HG02588 (cell line): ENCODE measurements at regions not wholly inside any gene's neighbourhood (a gene's known extent, or its start where the extent isn't known, plus 50 kb on each side); places are given as distances from the start of the nearest gene placed in this dataset.
"Not testable (repeated sequence)": the region's sequence is repeated elsewhere in the genome, so short reads cannot be mapped to it uniquely, and the experiment has no call there.

Experiments used
- ATAC-seq: cut with Tn5 transposase; IDR thresholded peaks from one replicate; pipeline ENCODE4 v1.9.1; 2021; ENCODE audit warnings: mild to moderate bottlenecking, moderate library complexity; ENCODE audit not compliant: unreplicated experiment

DNA sequence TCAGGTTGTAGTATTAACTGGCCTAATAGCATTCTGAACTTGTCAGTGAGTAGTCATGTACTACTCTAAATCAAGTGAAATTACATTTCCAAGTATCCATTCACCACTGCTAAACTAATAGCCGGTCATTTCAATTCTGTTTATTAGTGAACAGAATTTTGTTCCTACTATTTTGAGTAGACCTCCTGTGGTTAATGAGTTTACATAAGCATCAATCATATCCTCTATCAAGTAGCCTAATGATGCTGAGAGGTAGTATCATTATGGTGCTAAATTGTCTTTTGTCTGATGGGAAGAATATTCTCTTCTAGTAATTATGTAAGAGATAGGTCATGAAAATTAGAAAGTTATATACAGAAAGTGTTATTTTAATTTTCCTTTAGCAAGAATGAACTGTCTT lies 602.8 kb downstream of the KCNT2 start:
- ATAC-seq: no peak

DNA sequence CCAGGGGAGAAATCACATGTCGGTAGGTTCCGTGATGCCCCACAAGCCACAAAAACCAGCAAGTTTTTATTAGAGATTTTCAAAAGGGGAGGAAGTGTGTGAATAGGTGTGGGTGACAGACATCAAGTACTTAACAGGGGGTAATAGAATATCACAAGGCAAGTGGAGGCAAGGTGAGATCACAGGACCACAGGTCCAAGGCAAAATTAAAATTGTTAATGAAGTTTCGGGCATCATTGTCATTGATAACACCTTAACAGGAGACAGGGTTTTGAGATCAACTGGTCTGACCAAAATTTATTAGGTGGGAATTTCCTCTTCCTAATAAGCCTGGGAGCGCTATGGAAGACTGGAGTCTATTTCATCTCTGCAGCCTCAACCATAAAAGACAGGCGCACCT lies 603.9 kb downstream of the KCNT2 start:
- not testable (repeated sequence) for ATAC-seq

DNA sequence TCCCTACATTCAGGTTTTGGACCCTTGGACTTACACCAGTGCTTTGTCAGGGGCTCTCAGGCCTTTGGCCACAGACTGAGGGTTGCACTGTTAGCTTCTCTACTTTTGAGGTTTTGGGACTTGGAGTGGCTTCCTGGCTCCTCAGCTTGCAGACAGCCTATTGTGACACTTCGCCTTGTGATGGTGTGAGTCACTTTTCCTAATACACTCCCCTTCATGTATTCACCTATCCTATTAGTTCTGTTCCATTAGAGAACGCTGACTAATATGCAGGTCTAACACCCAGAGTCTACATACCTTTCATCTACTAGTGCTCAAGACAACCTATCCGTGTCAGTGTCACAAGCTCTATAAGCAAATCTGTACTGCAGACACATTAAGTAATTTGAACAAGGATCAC lies 605.3 kb downstream of the KCNT2 start:
- ATAC-seq: no peak

DNA sequence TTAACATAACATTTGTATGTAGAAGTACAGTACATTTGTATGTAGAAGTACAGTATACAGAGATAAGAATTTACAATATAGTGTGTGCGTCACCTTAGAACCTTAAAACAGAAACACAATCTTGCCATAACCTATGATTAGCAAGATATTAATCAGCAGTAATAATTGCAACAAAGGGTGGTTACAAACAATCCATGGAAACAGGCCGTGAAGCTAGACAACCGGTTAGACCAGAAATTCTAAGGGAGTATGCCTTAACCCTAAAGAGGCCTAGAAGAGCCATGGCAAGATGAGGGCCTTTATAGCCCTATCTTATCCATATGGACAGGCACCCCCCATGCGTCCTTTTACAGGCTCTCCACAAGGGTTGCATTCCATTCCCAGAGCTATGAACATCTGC lies 605.9 kb downstream of the KCNT2 start:
- ATAC-seq: not testable (repeated sequence)

DNA sequence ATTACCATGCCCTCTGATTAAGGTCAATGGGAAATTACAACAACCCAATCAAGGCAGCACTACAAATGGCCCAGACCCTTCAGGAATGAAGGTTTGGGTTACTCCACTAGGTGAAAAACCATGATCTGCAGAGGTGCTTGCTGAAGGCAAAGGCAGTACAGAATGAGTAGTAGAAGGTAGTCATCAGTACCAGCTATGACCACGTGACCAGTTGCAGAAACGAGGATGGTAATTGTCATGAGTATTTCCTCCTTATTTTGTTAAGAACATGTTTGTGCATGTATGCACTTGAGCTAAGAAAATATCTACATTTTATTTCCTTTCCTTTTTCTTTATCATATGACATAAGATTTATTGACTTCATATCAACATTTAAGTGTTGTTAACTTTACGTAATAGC lies 607.1 kb downstream of the KCNT2 start:
- no peak for ATAC-seq

DNA sequence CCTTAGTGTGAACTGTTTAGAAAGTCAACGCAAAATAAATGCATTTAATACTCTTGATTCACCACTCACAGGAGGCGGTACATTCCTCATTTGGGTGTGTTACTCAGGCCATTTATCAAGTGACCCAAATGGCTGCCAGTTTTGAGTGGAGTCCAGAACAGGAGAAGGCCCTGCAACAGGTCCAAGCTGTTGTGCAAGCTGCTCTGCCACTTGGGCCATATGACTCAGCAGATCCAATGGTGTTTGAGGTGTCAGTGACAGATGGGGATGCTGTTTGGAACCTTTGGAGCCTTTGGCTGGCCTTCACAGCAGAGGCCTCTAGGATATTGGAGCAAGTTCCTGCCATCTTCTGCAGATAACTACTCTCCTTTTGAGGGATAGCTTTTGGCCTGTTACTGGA lies 609.2 kb downstream of the KCNT2 start:
- no peak for ATAC-seq

DNA sequence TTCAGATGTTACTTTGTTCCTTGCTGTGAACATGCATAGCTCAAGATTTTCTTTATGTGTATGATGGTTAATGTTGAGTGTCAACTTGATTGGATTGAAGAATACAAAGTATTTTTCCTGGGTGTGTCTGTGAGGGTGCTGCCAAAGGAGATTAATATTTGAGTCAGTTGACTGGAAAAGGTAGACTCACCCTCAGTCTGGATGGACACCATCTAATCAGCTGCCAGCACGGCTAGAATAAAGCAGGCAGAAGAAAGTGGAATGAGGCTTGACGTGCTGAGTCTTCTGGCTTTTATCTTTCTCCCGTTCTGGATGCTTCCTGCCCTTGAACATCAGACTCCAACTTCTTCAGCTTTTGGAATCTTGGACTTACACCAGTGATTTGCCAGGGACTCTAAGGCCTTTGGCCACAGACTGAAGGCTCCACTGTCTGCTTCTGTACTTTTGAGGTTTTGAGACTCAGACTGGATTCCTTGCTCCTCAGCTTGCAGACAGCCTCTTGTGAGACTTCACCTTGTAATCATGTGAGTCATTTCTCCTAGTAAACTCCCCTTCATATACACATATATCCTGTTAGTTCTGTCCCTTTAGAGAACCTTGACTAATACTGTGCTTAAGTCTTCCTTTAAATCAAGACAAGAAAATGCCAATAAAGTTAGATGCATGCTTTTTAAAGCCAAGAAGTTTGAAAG lies 626.6 kb downstream of the KCNT2 start:
- no peak for ATAC-seq

DNA sequence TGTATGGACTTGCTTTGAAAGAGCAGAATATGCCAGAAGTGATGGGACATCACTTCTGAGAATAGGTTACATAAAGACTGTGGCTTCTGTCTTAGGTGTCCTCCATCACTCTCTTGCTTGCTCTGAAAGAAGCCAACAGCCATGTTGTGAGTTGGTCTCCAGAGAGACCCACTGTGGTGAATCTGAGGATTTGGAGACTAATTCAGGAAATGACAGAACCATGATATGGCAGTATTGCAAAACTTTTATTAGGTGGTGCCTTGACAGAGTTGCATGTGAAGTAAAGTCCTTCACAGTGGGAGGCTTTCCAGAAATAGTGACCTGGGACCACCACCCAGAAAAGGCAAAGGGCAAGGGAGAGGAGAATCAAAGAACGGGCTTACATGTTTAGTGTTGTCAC lies 628.6 kb downstream of the KCNT2 start:
- ATAC-seq: no peak

DNA sequence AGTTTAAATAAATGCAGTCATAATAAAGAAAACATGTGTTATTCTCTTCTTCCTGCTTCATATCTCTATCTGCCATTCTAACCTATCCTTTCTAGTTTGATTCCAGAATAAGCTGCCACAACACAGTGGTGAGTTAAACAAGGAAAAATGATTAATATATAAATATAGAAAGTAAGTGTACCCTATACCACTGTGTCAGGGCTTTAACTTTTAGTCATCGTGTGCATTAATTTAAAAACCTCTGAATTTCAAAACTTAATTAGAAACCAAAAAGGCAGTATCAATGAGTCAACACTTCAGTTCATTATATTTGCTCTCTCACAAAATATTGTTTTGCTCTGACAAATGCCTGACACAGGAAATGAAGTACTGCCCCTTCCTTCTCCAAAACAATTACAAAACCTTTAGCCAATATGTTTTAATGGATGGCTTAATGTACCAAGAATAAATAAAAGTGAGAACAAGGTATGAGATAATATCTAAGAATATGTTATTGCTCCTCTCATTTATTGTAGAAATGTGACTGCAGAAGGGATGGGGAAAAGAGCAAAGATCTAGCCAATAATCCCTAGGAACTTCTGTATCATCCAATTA lies 634.8 kb downstream of the KCNT2 start:
- no peak for ATAC-seq

DNA sequence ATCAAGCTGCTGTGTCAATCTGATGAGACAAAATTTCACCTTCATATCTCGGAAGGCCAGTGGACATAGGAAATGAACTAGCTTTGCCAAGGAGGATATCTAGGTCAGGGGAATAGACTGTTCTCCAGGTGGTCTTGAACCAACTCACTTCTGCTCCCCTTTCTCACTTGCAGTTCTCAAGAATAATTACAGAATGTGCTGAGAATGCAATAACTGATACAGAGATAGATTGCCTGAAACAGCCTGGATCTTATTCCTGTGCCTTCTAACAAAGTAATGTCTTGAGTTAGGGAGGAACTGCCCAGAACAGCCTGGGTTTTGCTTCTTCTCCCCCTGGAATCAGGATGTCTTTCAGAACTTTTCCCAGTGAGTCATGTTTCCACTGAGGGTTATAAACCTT lies 636.7 kb downstream of the KCNT2 start:
- ATAC-seq: no peak

DNA sequence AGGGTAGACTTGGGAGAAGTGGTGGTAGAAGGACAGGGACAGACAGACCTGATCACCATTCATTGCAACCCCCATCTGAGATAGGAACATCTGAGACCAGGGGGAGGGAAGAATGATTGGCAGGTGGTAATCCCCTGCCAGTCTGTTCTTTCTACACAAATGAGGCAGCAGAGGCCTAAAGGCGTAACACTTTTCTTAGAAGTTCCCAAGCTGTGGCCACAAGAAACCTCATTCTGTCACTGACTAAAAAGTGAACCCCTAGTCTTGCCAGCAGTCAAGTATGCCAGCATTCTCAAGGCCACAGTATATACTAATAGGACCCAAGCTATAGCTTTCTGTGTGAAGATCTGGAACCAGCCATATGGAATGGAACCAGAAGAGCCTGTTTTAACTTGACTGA lies 638.0 kb downstream of the KCNT2 start:
- no peak for ATAC-seq

DNA sequence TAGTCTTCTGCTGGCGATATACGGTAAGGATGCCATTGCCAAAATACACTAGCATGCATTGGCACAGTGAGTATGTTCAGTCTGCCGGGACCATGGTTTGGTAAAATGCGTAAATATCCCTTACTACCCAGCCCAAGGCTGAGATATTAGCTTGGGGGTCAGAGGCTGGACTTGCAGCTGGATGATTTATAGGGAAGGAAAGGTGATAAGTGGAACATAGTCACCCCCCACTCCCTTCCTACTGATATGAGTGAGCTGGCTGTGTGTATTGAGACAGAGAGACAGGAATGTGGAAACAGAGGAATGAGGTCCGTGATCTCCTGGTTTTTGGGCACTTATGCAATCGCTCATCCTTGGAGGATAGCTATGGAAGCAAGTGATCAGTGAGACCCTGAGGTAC lies 642.8 kb downstream of the KCNT2 start:
- no peak for ATAC-seq

DNA sequence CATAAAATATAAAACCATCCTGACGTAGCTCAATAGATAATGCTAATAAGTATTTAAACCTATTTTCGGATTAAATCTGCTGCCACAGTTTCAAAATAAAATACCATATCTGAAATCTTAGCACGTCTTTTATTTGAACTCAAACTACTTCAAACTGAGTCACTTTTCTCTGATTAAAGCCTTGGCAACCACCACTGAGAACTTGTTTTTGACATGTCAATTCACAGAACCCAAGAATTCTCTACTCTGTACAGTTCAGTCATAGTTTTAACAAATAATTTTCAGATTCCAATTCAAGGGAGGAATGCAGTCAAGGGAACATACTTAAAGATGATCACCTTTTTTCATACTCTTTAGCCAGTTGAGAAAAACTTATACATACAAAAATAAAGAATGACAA lies 643.2 kb downstream of the KCNT2 start:
- ATAC-seq: no peak

DNA sequence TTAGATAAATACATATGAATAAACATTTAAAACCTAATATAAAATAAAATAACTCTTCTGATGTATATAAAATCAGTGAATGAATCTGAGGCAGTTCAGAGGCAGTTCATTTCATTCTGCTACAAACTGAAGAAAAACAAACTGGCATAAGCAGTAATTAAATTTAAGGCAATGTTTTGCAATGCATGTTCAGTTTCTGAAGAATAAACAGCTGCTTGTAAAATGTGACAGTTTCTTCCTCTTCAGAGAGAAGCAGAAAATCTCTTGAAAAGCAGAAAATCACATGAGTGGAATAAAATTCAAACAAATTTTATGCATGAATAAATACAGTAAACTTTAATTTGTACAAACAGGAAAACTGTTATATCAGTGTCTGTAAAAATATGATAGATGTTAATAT lies 643.7 kb downstream of the KCNT2 start:
- no peak for ATAC-seq

DNA sequence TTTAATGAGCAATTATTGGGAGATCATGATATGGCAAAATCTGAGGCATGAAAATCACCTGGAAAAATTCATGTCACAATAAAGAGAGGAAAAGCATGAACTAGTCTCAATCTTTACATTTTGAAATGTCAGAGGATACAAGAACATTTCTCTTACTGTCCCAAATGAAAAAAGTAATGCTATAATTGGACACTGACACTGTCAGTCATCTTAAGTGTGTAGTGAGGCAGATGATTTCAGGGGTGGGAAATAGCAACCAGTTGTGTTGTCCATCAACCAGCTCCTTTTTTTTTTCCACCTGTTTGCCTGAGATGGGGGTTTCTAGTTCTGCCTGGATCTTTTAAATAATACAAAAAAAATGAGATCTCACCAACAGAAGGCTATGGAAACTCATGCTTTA lies 646.2 kb downstream of the KCNT2 start:
- no peak for ATAC-seq

DNA sequence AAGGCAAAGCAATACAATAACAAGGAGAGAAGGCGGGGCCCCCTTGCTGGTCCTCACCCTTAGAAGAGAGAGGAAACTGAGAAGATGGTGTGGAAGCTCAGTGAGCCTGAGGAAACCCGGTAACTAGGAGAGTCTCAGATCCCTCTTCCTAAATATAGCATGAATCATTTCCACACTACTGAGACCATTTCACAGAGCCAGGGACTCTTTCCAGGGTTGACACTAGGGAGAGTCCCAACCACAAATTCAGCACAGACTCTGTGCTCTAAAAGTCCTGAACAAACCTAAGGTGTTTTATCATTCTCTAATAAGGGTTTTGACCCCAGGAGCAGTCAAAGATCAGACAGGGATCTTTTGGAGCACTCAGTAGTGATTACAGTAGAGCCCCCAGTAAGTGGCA lies 647.7 kb downstream of the KCNT2 start:
- peak; percentile 69 for ATAC-seq

DNA sequence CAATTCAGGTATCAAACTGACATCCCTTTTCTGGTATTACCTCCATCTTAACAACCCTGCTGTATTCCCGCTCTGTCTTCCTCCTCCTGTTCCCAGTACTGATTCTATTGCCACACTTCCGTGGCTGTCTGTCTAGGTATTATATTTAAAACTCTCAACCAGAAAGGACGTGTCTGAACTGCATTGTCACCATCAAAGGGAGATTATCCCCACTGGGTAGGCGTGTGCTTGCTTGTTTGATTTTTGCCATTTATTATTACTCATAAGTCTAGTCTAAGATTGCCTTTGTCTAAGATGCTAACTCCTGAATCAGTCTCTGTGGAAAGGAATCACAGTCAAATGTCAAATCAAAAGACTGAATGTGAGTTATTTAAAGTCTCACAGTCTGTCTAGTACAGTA lies 650.1 kb downstream of the KCNT2 start:
- ATAC-seq: no peak

DNA sequence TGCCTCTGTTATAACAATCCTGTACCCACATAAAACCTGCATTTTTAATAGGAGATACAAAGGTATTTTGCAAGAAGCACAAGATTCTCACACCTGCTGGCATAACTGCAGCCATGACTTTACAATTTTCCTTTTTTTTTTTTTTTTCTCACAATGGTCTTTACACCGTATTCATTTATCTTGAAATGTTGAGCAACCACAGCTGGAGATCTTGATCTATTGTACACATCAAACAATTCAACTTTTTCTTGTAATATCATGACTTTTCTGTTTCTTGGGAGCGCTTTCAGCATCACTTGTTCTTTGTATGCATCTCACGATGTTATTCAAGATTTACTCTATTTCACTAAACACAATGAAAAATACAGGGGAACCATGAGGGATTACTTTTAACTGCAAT lies 651.4 kb downstream of the KCNT2 start:
- ATAC-seq: no peak

DNA sequence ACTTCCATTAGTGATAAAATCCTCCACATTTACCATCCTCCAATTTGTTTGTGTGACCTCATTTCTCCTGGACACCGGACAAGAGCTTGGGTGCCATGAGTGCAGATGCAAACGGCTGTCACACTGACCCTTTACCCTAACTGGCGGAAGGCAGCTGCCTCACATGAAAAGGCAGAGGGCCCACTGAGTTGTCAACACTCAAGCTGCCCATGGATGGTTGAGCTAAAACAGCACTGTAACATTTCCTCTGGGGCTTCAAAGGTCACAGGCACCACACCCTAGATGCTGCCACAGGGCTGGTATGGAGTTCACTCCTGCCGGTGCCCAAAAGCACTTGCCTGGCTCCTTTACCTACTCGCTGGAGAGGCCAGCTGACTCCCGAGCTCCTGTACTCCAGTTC lies 653.4 kb downstream of the KCNT2 start:
- ATAC-seq: no peak

DNA sequence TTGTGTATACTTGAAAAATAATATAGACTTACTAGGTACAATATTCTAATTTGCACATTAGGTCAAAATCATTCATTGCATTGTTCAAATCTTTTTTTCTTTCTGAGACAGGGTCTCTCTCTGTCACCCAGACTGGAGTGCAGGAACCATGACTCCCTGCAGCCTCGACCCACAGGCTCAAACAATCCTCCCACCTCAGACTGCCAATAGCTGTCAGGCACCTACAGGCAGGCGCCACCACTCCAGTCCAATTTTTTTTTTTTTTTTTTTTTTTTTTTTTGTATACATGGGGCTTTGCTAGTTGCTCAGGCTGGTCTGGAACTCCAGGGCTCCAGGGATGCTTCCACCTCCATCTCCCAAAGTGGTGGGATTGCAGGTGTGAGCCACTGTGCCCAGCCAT lies 656.9 kb downstream of the KCNT2 start:
- no peak for ATAC-seq

DNA sequence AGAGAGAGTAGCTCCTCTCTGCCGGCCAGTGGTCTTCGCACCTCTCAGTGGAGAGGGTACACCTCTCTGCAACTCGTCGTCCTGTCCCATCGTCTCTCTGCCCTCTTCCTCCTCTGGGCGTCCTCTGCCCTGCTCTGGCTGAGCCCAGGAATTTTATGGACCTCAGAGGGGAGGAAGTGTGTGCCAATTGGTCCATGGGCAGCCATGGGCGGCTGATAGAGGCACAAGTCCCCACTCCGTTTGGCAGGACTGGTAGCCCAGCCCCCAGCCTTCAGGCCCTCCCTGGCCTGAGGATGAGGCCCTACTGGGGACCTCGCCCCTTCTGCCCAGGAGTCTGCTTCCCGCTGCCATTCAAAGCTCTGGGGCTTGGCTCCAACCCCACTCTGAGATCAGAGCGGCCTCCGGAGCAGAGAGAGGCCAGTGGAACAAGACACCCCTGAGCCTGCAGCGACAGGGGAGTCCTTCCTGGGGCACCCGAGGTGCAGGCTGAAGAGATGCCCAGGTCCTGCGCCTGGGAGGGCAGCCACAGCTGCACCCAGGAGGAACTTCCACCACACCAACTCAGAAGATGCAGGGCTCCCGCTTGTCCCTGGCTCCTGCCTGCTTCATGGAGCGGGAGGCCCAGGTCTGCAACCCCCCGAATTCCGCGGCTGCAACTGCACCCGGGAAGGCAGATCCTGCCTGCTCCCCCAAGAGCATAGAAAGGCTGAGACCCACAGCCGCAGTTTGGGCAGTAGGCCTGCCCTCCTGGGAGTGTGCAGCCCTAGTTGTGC lies 659.9 kb downstream of the KCNT2 start:
- ATAC-seq: no peak

DNA sequence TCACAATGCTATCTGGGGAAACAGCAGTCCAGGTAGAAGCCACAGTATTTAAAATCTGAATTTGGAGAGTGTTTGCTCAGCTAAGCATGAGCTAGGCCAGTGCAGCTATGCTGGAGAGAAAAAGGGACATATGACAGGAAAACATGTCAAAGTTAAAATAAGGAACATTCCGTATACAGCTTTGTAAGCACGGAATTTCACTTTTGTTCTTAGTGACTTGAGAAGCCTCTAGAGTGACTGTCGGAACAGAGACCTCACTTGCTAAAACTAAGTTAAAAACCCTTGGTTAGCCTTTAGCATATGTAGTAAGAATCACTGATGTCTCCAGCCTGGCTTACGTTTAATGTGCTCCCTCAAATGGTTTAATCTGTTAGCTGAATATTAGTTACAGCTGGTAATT lies 661.7 kb downstream of the KCNT2 start:
- no peak for ATAC-seq
